ENCODE measurements at regions not wholly inside any gene's neighbourhood (a gene's known extent, or its start where the extent isn't known, plus 50 kb on each side); places are given as distances from the start of the nearest gene placed in this dataset.

DNA sequence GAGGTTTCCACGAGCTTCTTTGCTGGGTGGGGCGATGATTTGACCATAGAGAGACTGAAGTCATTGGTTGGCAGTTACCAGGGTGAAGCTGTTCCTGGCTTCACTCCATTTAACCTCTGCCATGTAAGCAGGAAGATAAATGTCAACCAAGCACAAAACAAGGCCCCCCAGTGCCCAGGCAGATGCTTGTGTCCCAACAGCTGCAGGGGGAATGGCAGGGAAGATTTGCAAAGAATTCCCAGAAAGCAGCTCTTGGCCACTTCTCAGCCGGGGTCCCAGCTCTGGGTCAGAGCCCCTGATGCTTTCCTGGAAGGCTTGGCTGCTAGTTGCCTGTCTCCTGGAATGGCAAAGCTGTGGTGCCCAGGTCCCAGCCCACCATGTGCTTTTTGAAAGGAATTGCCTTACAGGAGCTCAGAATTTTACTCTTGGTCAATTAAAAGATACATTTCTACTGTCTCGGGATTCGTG is 383.4 kb downstream of the ENC1 start:
- Mint-ChIP-seq H3K9me3 (ENCODE audit: low read depth) (no peaks in the 10 kb centered on the region), H3K36me3 (ENCODE audit: insufficient read depth) (no peaks in the 10 kb centered on the region), H3K4me3 (ENCODE audit: low read depth) (no peak overlapping the region), H3K27me3 (peaks cover 27% of the 10 kb centered on the region), H3K27ac (no peak overlapping the region), H3K4me1 (ENCODE audit: low read depth) (peaks cover 8% of the 10 kb centered on the region)
- no peak for TF ChIP-seq CTCF (IDR thresholded peaks at IDR 0.05; ENCODE audit: unreplicated experiment)
- DNase-seq (ENCODE audit: low spot score, unreplicated experiment): no peak

DNA sequence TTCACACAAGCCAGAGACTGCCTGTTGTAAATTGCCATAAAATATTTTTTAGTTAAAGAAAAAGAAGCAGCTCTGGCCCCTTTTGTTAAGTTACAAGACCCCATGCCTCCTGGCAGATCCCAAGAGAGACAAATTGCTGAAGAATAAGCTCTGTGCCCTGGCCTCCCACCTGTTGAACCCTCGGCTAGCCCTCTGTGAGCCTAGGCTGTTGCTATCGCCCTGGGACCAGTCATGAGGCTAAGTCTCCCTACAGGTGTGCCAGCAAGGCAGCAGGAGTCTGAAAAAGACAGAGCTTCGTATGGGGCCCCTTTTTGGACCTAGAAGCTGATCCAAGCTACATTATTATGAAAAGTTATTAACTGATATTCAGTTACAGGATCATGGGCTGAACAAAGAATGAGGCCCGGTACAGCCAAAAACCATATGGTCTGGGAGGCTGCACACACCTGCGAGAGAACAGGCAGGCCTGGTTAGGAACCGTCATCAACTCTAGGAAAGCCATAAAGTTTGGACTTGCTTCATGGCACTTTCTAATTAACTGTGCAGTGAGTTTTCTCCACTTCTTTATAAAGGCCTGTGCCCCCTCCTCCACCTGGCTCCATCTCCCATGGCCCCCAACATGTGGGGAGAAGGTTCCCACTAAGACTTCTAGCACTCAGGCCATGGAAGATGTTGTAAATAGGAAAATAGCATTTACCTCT is 384.7 kb downstream of the ENC1 start:
- H3K4me1 Mint-ChIP-seq (ENCODE audit: low read depth): peaks cover 10% of the 10 kb centered on the region
- DNase-seq (ENCODE audit: low spot score, unreplicated experiment): no peak
- H3K4me3 Mint-ChIP-seq (ENCODE audit: low read depth): no peak overlapping the region
- H3K36me3 Mint-ChIP-seq (ENCODE audit: insufficient read depth): no peaks in the 10 kb centered on the region
- no peak overlapping the region for H3K27ac Mint-ChIP-seq
- no peak for TF ChIP-seq CTCF (IDR thresholded peaks at IDR 0.05; ENCODE audit: unreplicated experiment)
- H3K27me3 Mint-ChIP-seq: peaks cover 27% of the 10 kb centered on the region
- H3K9me3 Mint-ChIP-seq (ENCODE audit: low read depth): no peaks in the 10 kb centered on the region

- no peak for TF ChIP-seq CTCF (IDR thresholded peaks at IDR 0.05; ENCODE audit: unreplicated experiment)
- no peak for DNase-seq (ENCODE audit: low spot score, unreplicated experiment)
- Mint-ChIP-seq H3K9me3 (ENCODE audit: low read depth) (no peaks in the 10 kb centered on the region), H3K4me3 (ENCODE audit: low read depth) (no peak overlapping the region), H3K27ac (no peak overlapping the region), H3K27me3 (peaks cover 17% of the 10 kb centered on the region), H3K4me1 (ENCODE audit: low read depth) (peaks cover 16% of the 10 kb centered on the region), H3K36me3 (ENCODE audit: insufficient read depth) (no peaks in the 10 kb centered on the region)
Measured at GRCh38 chr5:74254257-74254656, 386.3 kb downstream of the ENC1 start.

DNA sequence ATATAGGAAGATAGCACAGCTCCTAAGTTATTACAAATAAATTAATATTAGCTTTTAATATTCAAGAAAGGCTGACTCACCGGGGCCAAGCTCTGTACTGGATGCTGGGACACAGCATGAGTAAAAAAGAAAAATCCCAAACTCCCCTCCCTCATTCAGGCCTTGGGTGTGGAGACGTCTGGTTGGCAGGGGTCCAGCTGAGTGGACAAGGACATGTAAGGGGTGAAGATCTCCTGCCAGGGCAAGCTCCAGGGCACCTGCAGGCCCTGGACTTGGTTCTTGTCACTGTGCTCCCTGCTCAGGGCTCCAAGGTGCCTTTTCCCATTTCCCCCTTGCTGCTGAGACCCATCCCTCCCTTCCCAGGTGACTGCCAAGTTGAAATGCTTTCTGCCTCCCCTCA is 388.5 kb downstream of the ENC1 start:
- no peak for TF ChIP-seq CTCF (IDR thresholded peaks at IDR 0.05; ENCODE audit: unreplicated experiment)
- no peak for DNase-seq (ENCODE audit: low spot score, unreplicated experiment)
- H3K9me3 Mint-ChIP-seq (ENCODE audit: low read depth): no peaks in the 10 kb centered on the region
- peaks cover 4% of the 10 kb centered on the region for H3K27me3 Mint-ChIP-seq
- no peak overlapping the region for H3K27ac Mint-ChIP-seq
- H3K4me1 Mint-ChIP-seq (ENCODE audit: low read depth): peaks cover 8% of the 10 kb centered on the region
- no peak overlapping the region for H3K4me3 Mint-ChIP-seq (ENCODE audit: low read depth)
- H3K36me3 Mint-ChIP-seq (ENCODE audit: insufficient read depth): no peaks in the 10 kb centered on the region

- Mint-ChIP-seq H3K4me3 (ENCODE audit: low read depth) (no peak overlapping the region), H3K27ac (no peak overlapping the region)
- TF ChIP-seq CTCF (IDR thresholded peaks at IDR 0.05; ENCODE audit: unreplicated experiment): no peak
Measured at GRCh38 chr5:74251141-74252035, 389.1 kb downstream of the ENC1 start.

More at GRCh38 chr5:74251141-74252035, 389.1 kb downstream of the ENC1 start:
- no peaks in the 10 kb centered on the region for H3K27me3 Mint-ChIP-seq
- DNase-seq (ENCODE audit: low spot score, unreplicated experiment): no peak
- peaks cover 8% of the 10 kb centered on the region for H3K4me1 Mint-ChIP-seq (ENCODE audit: low read depth)
- H3K36me3 Mint-ChIP-seq (ENCODE audit: insufficient read depth): no peaks in the 10 kb centered on the region
- H3K9me3 Mint-ChIP-seq (ENCODE audit: low read depth): no peaks in the 10 kb centered on the region
